Endodermal cell (in vitro differentiated cells): ENCODE measurements at regions not wholly inside any gene's neighbourhood (a gene's known extent, or its start where the extent isn't known, plus 50 kb on each side); places are given as distances from the start of the nearest gene placed in this dataset.

ENCODE experiments used
- DNase-seq: peaks from one replicate; pipeline ENCODE4 v3.0.0-alpha.2; 2017
- H3K27ac ChIP-seq: 2 replicates; pipeline ENCODE4 v1.5.1; 2013; ENCODE audit warnings: mild to moderate bottlenecking, low read depth, low read length, moderate library complexity
- H3K27me3 ChIP-seq: 2 replicates; pipeline ENCODE4 v1.6.1; 2013; ENCODE audit warnings: mild to moderate bottlenecking, low read length, moderate library complexity; ENCODE audit not compliant: insufficient read depth, control insufficient read depth, poor library complexity, severe bottlenecking
- H3K36me3 ChIP-seq: 2 replicates; pipeline ENCODE4 v1.7.0; 2013; ENCODE audit warnings: mild to moderate bottlenecking, low read length, moderate library complexity; ENCODE audit not compliant: control insufficient read depth, insufficient read depth
- H3K4me1 ChIP-seq: one replicate; pipeline ENCODE4 v1.7.0; 2013; ENCODE audit warnings: low read length; ENCODE audit not compliant: control insufficient read depth, insufficient read depth
- H3K4me3 ChIP-seq: 2 replicates; pipeline ENCODE4 v1.5.1; 2013; ENCODE audit warnings: mild to moderate bottlenecking, low read length, moderate library complexity
- H3K9ac ChIP-seq: 2 replicates; pipeline ENCODE4 v1.6.1; 2013; ENCODE audit warnings: mild to moderate bottlenecking, low read length, moderate library complexity; ENCODE audit not compliant: poor library complexity, severe bottlenecking; ENCODE audit errors: extremely low read depth
- H3K9me3 ChIP-seq: 2 replicates; pipeline ENCODE4 v1.6.1; 2013; ENCODE audit warnings: mild to moderate bottlenecking, low read length, moderate library complexity; ENCODE audit not compliant: control insufficient read depth
- H3K27ac Mint-ChIP-seq: 2 replicates; pipeline ENCODE4 v1.8.0; 2020; ENCODE audit warnings: mixed read lengths
- H3K27me3 Mint-ChIP-seq: 2 replicates; pipeline ENCODE4 v1.8.0; 2021; ENCODE audit warnings: mild to moderate bottlenecking, mixed read lengths; ENCODE audit not compliant: insufficient read depth
- H3K36me3 Mint-ChIP-seq: 2 replicates; pipeline ENCODE4 v1.8.0; 2020; ENCODE audit warnings: low read depth, mixed read lengths
- H3K4me1 Mint-ChIP-seq: 2 replicates; pipeline ENCODE4 v1.8.0; 2020; ENCODE audit warnings: mixed read lengths
- H3K4me3 Mint-ChIP-seq: 2 replicates; pipeline ENCODE4 v1.8.0; 2020; ENCODE audit warnings: mild to moderate bottlenecking, moderate library complexity, mixed read lengths
- H3K9me3 Mint-ChIP-seq: 2 replicates; pipeline ENCODE4 v1.8.0; 2020; ENCODE audit warnings: mild to moderate bottlenecking, mixed read lengths
- WGBS, 2 experiments: methylation state at CpG; one replicate each; pipeline versions ENCODE4 v1.1.5 to v1.1.7; 2013; ENCODE audit warnings: missing lambda C conversion rate in 2 of 2, mixed read lengths in 1 of 2; ENCODE audit not compliant: insufficient coverage in 1 of 2, insufficient read length in 1 of 2; 5-methylcytosine and 5-hydroxymethylcytosine counted together
- TF ChIP-seq, protein P1 (sequence below): fragments of 200-600 bp; sonication (generic); conservative IDR thresholded peaks from 2 replicates; pipeline ENCODE4 v1.5.0; 2021; ENCODE audit warnings: antibody characterized with exemption, mild to moderate bottlenecking

DNA sequence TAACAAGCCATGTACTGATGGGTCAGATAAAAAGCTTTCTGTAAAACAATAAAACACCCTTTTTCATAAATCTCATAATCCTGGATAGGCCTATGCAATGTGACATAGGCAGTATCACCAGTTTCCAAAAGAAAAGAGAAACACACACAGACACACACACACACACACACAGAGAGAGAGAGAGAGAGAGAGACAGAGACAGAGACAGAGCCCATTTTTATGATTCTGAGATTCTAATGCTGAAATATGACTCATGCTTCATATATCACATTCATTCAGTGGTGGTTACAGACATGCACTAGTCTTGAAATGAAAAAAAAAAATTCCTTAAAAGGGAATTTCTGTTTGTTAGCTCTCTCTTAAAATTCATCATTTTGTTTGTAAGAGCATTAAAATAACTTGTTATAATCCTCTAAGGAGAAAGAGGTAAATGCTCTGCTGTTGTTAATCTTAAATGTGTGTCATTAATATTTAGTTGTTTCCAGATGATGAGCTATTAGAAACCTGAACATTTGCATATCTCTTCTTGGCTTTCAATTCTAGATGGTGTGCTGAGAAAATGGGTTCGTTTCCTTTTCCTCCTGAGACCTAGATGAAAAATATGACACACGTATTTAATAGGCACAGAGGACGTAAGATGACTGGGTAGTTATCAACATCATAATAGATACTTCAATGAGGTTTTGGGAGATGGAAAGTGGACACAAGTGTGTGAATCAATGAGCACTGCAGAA lies 1598.7 kb upstream of the ACVR2A start:
- DNase-seq = no peak
- H3K27ac ChIP-seq = no peak overlapping the region
- H3K4me3 ChIP-seq = no peak overlapping the region
- Mint-ChIP-seq H3K27ac (no peak overlapping the region), H3K27me3 (no peaks in the 10 kb centered on the region), H3K9me3 (no peaks in the 10 kb centered on the region), H3K4me3 (no peak overlapping the region), H3K4me1 (peaks cover 15% of the 10 kb centered on the region), H3K36me3 (no peaks in the 10 kb centered on the region)
- H3K9ac ChIP-seq = no peak overlapping the region
- H3K9me3 ChIP-seq = no peaks in the 10 kb centered on the region
- TF ChIP-seq, protein P1, sequence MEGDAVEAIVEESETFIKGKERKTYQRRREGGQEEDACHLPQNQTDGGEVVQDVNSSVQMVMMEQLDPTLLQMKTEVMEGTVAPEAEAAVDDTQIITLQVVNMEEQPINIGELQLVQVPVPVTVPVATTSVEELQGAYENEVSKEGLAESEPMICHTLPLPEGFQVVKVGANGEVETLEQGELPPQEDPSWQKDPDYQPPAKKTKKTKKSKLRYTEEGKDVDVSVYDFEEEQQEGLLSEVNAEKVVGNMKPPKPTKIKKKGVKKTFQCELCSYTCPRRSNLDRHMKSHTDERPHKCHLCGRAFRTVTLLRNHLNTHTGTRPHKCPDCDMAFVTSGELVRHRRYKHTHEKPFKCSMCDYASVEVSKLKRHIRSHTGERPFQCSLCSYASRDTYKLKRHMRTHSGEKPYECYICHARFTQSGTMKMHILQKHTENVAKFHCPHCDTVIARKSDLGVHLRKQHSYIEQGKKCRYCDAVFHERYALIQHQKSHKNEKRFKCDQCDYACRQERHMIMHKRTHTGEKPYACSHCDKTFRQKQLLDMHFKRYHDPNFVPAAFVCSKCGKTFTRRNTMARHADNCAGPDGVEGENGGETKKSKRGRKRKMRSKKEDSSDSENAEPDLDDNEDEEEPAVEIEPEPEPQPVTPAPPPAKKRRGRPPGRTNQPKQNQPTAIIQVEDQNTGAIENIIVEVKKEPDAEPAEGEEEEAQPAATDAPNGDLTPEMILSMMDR = no peak
- H3K4me1 ChIP-seq = no peaks in the 10 kb centered on the region
- 57% methylated on average over 2 of the region's 3 CpGs; no CpG with 5 or more reads in 1 of the 2 experiments for WGBS, 2 experiments
- no peaks in the 10 kb centered on the region for H3K36me3 ChIP-seq
- H3K27me3 ChIP-seq = no peaks in the 10 kb centered on the region

DNA sequence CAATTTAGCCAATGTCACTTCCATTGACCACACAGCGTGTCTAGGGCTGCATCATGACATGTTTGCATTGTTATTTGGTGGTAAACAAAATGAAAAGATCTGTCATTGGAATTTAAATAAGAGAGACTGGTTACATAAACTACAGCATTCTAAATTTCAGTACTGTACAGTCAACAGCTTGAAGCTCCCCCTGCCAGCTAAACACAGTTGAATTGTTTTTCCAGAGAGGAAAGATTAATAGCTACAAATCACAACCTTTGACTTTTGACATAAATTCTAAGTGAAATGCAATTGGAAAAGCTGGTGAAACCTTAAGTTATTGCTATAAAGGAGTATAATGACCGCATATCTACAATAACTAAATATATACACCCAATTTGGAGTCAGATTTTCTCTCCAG lies 1600.0 kb upstream of the ACVR2A start:
- Histone ChIP-seq H3K27me3 (no peaks in the 10 kb centered on the region), H3K4me1 (no peaks in the 10 kb centered on the region), H3K4me3 (no peak overlapping the region), H3K36me3 (no peaks in the 10 kb centered on the region), H3K27ac (no peak overlapping the region), H3K9ac (no peak overlapping the region), H3K9me3 (no peaks in the 10 kb centered on the region)
- Mint-ChIP-seq H3K27me3 (no peaks in the 10 kb centered on the region), H3K27ac (no peak overlapping the region), H3K9me3 (no peaks in the 10 kb centered on the region), H3K36me3 (no peaks in the 10 kb centered on the region), H3K4me1 (peaks cover 22% of the 10 kb centered on the region), H3K4me3 (no peak overlapping the region)
- whole genome bisulfite sequencing, 2 experiments = 100% methylated on average over 1 of the region's 2 CpGs; no CpG with 5 or more reads in 1 of the 2 experiments
- TF ChIP-seq, protein P1 = no peak
- DNase-seq = no peak

DNA sequence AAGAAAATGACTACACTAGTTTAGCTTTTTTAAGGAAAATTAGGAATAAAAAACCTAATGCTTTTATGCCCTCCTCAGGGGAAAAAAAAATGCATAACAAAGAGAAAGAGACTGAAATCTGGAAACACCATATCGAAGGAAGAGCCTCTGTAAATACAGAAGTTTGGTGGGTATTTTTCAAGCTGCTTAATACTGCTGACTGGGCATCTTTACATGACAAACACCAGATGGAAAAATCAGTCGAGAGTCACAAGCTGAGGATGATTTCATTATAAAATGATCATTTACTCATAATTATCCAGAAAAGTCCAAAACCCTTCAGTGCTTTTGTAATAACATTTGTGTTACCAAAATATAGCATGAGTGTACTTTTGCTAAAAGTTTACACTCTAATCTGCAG lies 1600.7 kb upstream of the ACVR2A start:
- 57 to 82% methylated on average over 1 to 2 of the region's 2 CpGs for WGBS, 2 experiments
- peaks cover 22% of the 10 kb centered on the region for H3K4me1 Mint-ChIP-seq
- Histone ChIP-seq H3K27me3 (no peaks in the 10 kb centered on the region), H3K27ac (no peak overlapping the region), H3K9ac (no peak overlapping the region), H3K36me3 (no peaks in the 10 kb centered on the region), H3K9me3 (no peaks in the 10 kb centered on the region), H3K4me3 (no peak overlapping the region), H3K4me1 (no peaks in the 10 kb centered on the region)
- DNase-seq = no peak
- H3K4me3 Mint-ChIP-seq = no peak overlapping the region
- no peaks in the 10 kb centered on the region for H3K9me3 Mint-ChIP-seq
- no peak overlapping the region for H3K27ac Mint-ChIP-seq
- no peaks in the 10 kb centered on the region for H3K27me3 Mint-ChIP-seq
- TF ChIP-seq, protein P1 = no peak
- H3K36me3 Mint-ChIP-seq = no peaks in the 10 kb centered on the region
